K562 (cell line): ENCODE measurements at regions not wholly inside any gene's neighbourhood (a gene's known extent, or its start where the extent isn't known, plus 50 kb on each side); places are given as distances from the start of the nearest gene placed in this dataset.

Source experiments
- ARID1B ChIP-seq: fragments of 450-650 bp; IDR thresholded peaks from 2 replicates; pipeline ENCODE4 v1.6.1; 2016; ENCODE audit warnings: antibody characterized with exemption, mild to moderate bottlenecking, inconsistent platforms
- CHCHD3 ChIP-seq: fragments of 250-450 bp; sonication (Bioruptor Pico); IDR thresholded peaks from 2 replicates; pipeline ENCODE4 v2.1.2; 2022; ENCODE audit warnings: mild to moderate bottlenecking
- DMBX1 ChIP-seq: fragments of 250-450 bp; sonication (Bioruptor Pico); IDR thresholded peaks from 2 replicates; pipeline ENCODE4 v1.8.0; 2022; ENCODE audit warnings: inconsistent platforms, mild to moderate bottlenecking, moderate library complexity, borderline replicate concordance
- ESRRB ChIP-seq: fragments of 250-450 bp; sonication (Bioruptor Pico); IDR thresholded peaks from 2 replicates; pipeline ENCODE4 v1.5.0; 2020; ENCODE audit warnings: mild to moderate bottlenecking, moderate library complexity, borderline replicate concordance
- ETV1 ChIP-seq: fragments of 450-650 bp; conservative IDR thresholded peaks from 2 replicates; pipeline ENCODE4 v1.6.1; 2016; ENCODE audit warnings: missing genetic modification characterization, control low read depth, low read depth, missing compliant biosample characterization
- GABPB1 ChIP-seq: sonication (generic); formaldehyde crosslinking; IDR thresholded peaks from 2 replicates; pipeline ENCODE4 v1.8.0; 2022; ENCODE audit warnings: mild to moderate bottlenecking, missing genetic modification reagents
- HMBOX1 ChIP-seq: sonication (generic); IDR thresholded peaks from 2 replicates; pipeline ENCODE4 v1.6.1; 2016
- JUN ChIP-seq, 2 experiments: sonication (generic) in 1 of 2; formaldehyde crosslinking in 1 of 2; IDR thresholded peaks; 2 replicates each; pipeline versions ENCODE4 v1.6.1 to v1.8.0; 2012 to 2022; ENCODE audit warnings: borderline replicate concordance in 2 of 2, mild to moderate bottlenecking in 2 of 2, improper control_type of control experiment in 1 of 2, low read depth in 1 of 2, low read length in 1 of 2, missing genetic modification reagents in 1 of 2
- KAT7 ChIP-seq: sonication (generic); formaldehyde crosslinking; IDR thresholded peaks from 2 replicates; pipeline ENCODE4 v1.8.0; 2022; ENCODE audit warnings: missing genetic modification reagents, mild to moderate bottlenecking, borderline replicate concordance
- KLF16 ChIP-seq: IDR thresholded peaks from 2 replicates; pipeline ENCODE4 v1.6.1; 2016; ENCODE audit warnings: antibody characterized with exemption
- MTA1 ChIP-seq: fragments of 450-650 bp; IDR thresholded peaks from 2 replicates; pipeline ENCODE4 v1.6.1; 2017; ENCODE audit warnings: borderline replicate concordance
- TBL1XR1 ChIP-seq, 2 experiments: IDR thresholded peaks; 2 replicates each; pipeline ENCODE4 v1.6.1; 2012; ENCODE audit warnings: improper control_type of control experiment in 2 of 2, low read length in 2 of 2, mild to moderate bottlenecking in 1 of 2
- USF1 ChIP-seq: sonication (generic); formaldehyde crosslinking; IDR thresholded peaks from 2 replicates; pipeline ENCODE4 v1.9.0; 2022; ENCODE audit warnings: mild to moderate bottlenecking, missing genetic modification reagents
- ZNF23 ChIP-seq: fragments of 250-450 bp; sonication (Bioruptor Pico); IDR thresholded peaks from 2 replicates; pipeline ENCODE4 v1.4.0; 2020; ENCODE audit warnings: mild to moderate bottlenecking
- ZNF780A ChIP-seq: fragments of 250-450 bp; sonication (Bioruptor Pico); IDR thresholded peaks from 2 replicates; pipeline ENCODE4 v1.5.0; 2021; ENCODE audit warnings: mild to moderate bottlenecking
- ZSCAN32 ChIP-seq: fragments of 450-650 bp; formaldehyde crosslinking; IDR thresholded peaks from 2 replicates; pipeline ENCODE4 v1.4.0; 2020; ENCODE audit warnings: mild to moderate bottlenecking, moderate library complexity
- TF ChIP-seq, protein P1 (sequence below): sonication (generic); formaldehyde crosslinking; IDR thresholded peaks from 2 replicates; pipeline ENCODE4 v1.9.0; 2022; ENCODE audit warnings: mild to moderate bottlenecking, missing genetic modification reagents
- TF ChIP-seq, protein P2 (sequence below): sonication (generic); formaldehyde crosslinking; IDR thresholded peaks from 2 replicates; pipeline ENCODE4 v1.8.0; 2023; ENCODE audit warnings: mild to moderate bottlenecking, missing genetic modification reagents
- TF ChIP-seq, protein P3 (sequence below), 2 experiments: fragments of 450-650 bp; conservative IDR thresholded peaks; 2 replicates each; pipeline ENCODE4 v1.6.1; 2017; ENCODE audit warnings: mild to moderate bottlenecking in 2 of 2, moderate library complexity in 2 of 2

DNA sequence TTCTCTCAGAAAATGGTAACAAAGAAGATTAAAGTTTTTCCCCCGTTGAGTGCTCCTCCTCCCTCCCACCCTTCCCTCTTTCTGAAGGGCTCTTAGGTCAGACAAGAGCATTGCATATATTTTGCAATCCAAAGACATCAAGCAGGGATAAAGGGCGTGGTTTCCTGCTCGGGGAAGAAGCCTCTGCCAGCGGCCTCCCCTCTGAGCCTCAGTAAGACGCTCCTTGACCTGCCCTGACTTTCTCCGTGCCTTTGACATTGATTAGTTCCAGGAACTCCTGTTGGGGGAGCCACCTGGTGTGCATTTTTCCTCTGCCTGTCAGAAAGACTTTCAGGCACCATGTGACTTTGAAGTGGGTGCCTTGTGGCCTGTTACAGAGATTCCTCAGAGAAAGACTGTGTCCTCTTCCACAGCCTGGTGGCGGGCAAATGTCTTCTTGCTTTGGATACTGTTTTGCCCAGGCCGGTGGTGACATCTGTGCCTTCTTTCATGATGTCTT is 87.2 kb upstream of the TBL1XR1 start (continued):
- no peak for TF ChIP-seq MTA1
- peak; percentile 61 for TF ChIP-seq ARID1B
- TF ChIP-seq, protein P1, sequence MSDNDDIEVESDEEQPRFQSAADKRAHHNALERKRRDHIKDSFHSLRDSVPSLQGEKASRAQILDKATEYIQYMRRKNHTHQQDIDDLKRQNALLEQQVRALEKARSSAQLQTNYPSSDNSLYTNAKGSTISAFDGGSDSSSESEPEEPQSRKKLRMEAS: 0 out of 2 replicates have a peak, but pooled peaks have one; percentile 30
- TF ChIP-seq JUN (IDR thresholded peaks at IDR 0.05; ENCODE audit: borderline replicate concordance, low read depth, low read length): peak; percentile 35; the same call in 1 of the 2 replicates
- no peak for TF ChIP-seq JUN (CRISPR knock-in tag; IDR thresholded peaks at IDR 0.05; ENCODE audit: borderline replicate concordance)
- 0 out of 4 replicates have a peak, but pooled peaks of 1 of the 2 experiments have one; percentile 28 for TF ChIP-seq TBL1XR1 (IDR thresholded peaks at IDR 0.05; ENCODE audit: low read length in 2 of 2)
- TF ChIP-seq, protein P2, sequence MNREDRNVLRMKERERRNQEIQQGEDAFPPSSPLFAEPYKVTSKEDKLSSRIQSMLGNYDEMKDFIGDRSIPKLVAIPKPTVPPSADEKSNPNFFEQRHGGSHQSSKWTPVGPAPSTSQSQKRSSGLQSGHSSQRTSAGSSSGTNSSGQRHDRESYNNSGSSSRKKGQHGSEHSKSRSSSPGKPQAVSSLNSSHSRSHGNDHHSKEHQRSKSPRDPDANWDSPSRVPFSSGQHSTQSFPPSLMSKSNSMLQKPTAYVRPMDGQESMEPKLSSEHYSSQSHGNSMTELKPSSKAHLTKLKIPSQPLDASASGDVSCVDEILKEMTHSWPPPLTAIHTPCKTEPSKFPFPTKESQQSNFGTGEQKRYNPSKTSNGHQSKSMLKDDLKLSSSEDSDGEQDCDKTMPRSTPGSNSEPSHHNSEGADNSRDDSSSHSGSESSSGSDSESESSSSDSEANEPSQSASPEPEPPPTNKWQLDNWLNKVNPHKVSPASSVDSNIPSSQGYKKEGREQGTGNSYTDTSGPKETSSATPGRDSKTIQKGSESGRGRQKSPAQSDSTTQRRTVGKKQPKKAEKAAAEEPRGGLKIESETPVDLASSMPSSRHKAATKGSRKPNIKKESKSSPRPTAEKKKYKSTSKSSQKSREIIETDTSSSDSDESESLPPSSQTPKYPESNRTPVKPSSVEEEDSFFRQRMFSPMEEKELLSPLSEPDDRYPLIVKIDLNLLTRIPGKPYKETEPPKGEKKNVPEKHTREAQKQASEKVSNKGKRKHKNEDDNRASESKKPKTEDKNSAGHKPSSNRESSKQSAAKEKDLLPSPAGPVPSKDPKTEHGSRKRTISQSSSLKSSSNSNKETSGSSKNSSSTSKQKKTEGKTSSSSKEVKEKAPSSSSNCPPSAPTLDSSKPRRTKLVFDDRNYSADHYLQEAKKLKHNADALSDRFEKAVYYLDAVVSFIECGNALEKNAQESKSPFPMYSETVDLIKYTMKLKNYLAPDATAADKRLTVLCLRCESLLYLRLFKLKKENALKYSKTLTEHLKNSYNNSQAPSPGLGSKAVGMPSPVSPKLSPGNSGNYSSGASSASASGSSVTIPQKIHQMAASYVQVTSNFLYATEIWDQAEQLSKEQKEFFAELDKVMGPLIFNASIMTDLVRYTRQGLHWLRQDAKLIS (CRISPR knock-in tag): 0 out of 2 replicates have a peak, but pooled peaks have one; percentile 47
- TF ChIP-seq ESRRB (CRISPR knock-in tag): no peak
- no peak for TF ChIP-seq ZNF780A (CRISPR knock-in tag)
- no peak for TF ChIP-seq GABPB1 (CRISPR knock-in tag)
- TF ChIP-seq, protein P3, sequence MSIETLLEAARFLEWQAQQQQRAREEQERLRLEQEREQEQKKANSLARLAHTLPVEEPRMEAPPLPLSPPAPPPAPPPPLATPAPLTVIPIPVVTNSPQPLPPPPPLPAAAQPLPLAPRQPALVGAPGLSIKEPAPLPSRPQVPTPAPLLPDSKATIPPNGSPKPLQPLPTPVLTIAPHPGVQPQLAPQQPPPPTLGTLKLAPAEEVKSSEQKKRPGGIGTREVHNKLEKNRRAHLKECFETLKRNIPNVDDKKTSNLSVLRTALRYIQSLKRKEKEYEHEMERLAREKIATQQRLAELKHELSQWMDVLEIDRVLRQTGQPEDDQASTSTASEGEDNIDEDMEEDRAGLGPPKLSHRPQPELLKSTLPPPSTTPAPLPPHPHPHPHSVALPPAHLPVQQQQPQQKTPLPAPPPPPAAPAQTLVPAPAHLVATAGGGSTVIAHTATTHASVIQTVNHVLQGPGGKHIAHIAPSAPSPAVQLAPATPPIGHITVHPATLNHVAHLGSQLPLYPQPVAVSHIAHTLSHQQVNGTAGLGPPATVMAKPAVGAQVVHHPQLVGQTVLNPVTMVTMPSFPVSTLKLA (conservative IDR thresholded peaks at IDR 0.05): peak; percentile 59 to 76
- 0 out of 2 replicates have a peak, but pooled peaks have one; percentile 35 for TF ChIP-seq KAT7 (CRISPR knock-in tag)
- TF ChIP-seq ZNF23 (CRISPR knock-in tag): no peak
- TF ChIP-seq KLF16: no peak
- TF ChIP-seq ETV1 (tag): peak; percentile 76
- TF ChIP-seq CHCHD3 (CRISPR knock-in tag): no peak
- TF ChIP-seq DMBX1 (CRISPR knock-in tag): peak; percentile 46; the same call in 1 of the 2 replicates
- TF ChIP-seq ZSCAN32 (CRISPR knock-in tag): no peak
- TF ChIP-seq HMBOX1: no peak
- TF ChIP-seq USF1 (CRISPR knock-in tag): peak; percentile 89
